Stimulated activated effector memory CD8-positive, alpha-beta T cell treated with anti-CD3 and anti-CD28 coated beads, Interleukin-12 subunit alpha, Interleukin-12 subunit beta, amount 100 ng/mL, for 72 hours (primary cell): ENCODE measurements at regions not wholly inside any gene's neighbourhood (a gene's known extent, or its start where the extent isn't known, plus 50 kb on each side); places are given as distances from the start of the nearest gene placed in this dataset.
"Not testable (repeated sequence)": the region's sequence is repeated elsewhere in the genome, so short reads cannot be mapped to it uniquely, and the experiment has no call there.

Experiments used
- ATAC-seq: fragments of 150-1000 bp; cut with Tn5 transposase; 2 replicates; pipeline ENCODE4 v1.10.0; 2021
- DNase-seq, 2 donors: peaks; one replicate each; pipeline ENCODE4 v3.0.0; 2021 to 2022; ENCODE audit warnings: low spot score in 2 of 2
- H3K27ac Mint-ChIP-seq: one replicate; pipeline ENCODE4 v1.8.0; 2022; ENCODE audit warnings: mild to moderate bottlenecking, mixed read lengths
- H3K36me3 Mint-ChIP-seq: one replicate; pipeline ENCODE4 v1.8.0; 2022; ENCODE audit warnings: mild to moderate bottlenecking, mixed read lengths
- H3K4me1 Mint-ChIP-seq: one replicate; pipeline ENCODE4 v1.8.0; 2022; ENCODE audit warnings: mixed read lengths
- H3K4me3 Mint-ChIP-seq: one replicate; pipeline ENCODE4 v1.8.0; 2022; ENCODE audit warnings: mild to moderate bottlenecking, mixed read lengths
- H3K9me3 Mint-ChIP-seq: one replicate; pipeline ENCODE4 v1.8.0; 2022; ENCODE audit warnings: mixed read lengths

- ATAC-seq, result no peak
- Mint-ChIP-seq H3K36me3 (no peaks in the 10 kb centered on the region), H3K4me3 (no peak overlapping the region), H3K9me3 (peaks cover 3% of the 10 kb centered on the region), H3K4me1 (no peaks in the 10 kb centered on the region), H3K27ac (no peak overlapping the region)
- DNase-seq, result no peak
These were observed 319.3 kb upstream of the PPARGC1A start for GRCh38 chr4:24209131-24209530.

GRCh38 chr4:24208691-24209090, 318.8 kb upstream of the PPARGC1A start:
- ATAC-seq (no peak), DNase-seq (no peak)
- Mint-ChIP-seq H3K4me3 (no peak overlapping the region), H3K4me1 (no peaks in the 10 kb centered on the region), H3K9me3 (peaks cover 3% of the 10 kb centered on the region), H3K36me3 (no peaks in the 10 kb centered on the region), H3K27ac (no peak overlapping the region)

GRCh38 chr4:24204708-24205107, 314.9 kb upstream of the PPARGC1A start:
- not testable (repeated sequence) for ATAC-seq, H3K36me3 Mint-ChIP-seq

GRCh38 chr4:24203926-24204325, 314.1 kb upstream of the PPARGC1A start:
- H3K9me3 Mint-ChIP-seq, result peaks cover 4% of the 10 kb centered on the region
- no peak for DNase-seq
- ATAC-seq, result no peak
- no peak overlapping the region for H3K4me3 Mint-ChIP-seq
- H3K4me1 Mint-ChIP-seq, result no peaks in the 10 kb centered on the region
- H3K27ac Mint-ChIP-seq, result no peak overlapping the region
- H3K36me3 Mint-ChIP-seq, result no peaks in the 10 kb centered on the region

More at GRCh38 chr4:24204708-24205107, 314.9 kb upstream of the PPARGC1A start:
- H3K27ac Mint-ChIP-seq, DNase-seq, H3K9me3 Mint-ChIP-seq, H3K4me1 Mint-ChIP-seq, H3K4me3 Mint-ChIP-seq: not testable (repeated sequence)

- no peaks in the 10 kb centered on the region for H3K36me3 Mint-ChIP-seq
- H3K4me1 Mint-ChIP-seq, result no peaks in the 10 kb centered on the region
- H3K4me3 Mint-ChIP-seq, result no peak overlapping the region
- H3K9me3 Mint-ChIP-seq, result peaks cover 4% of the 10 kb centered on the region
- no peak overlapping the region for H3K27ac Mint-ChIP-seq
- DNase-seq (no peak), ATAC-seq (no peak)
These were observed 312.7 kb upstream of the PPARGC1A start for GRCh38 chr4:24202579-24202978.

GRCh38 chr4:24197955-24198354, 308.1 kb upstream of the PPARGC1A start:
- ATAC-seq (no peak), DNase-seq (no peak)
- H3K27ac Mint-ChIP-seq, result no peak overlapping the region
- H3K4me1 Mint-ChIP-seq, result no peaks in the 10 kb centered on the region
- peaks cover 7% of the 10 kb centered on the region for H3K9me3 Mint-ChIP-seq
- H3K4me3 Mint-ChIP-seq, result no peak overlapping the region
- H3K36me3 Mint-ChIP-seq, result no peaks in the 10 kb centered on the region

- Mint-ChIP-seq H3K4me1 (no peaks in the 10 kb centered on the region), H3K27ac (no peak overlapping the region), H3K9me3 (peaks cover 7% of the 10 kb centered on the region), H3K36me3 (no peaks in the 10 kb centered on the region), H3K4me3 (no peak overlapping the region)
- no peak for ATAC-seq
- no peak for DNase-seq
These were observed 306.9 kb upstream of the PPARGC1A start for GRCh38 chr4:24196785-24197184.

- Mint-ChIP-seq H3K4me3 (no peak overlapping the region), H3K27ac (no peak overlapping the region), H3K9me3 (peaks cover 7% of the 10 kb centered on the region), H3K36me3 (no peaks in the 10 kb centered on the region), H3K4me1 (no peaks in the 10 kb centered on the region)
- no peak for DNase-seq
- no peak for ATAC-seq
These were observed 306.3 kb upstream of the PPARGC1A start for GRCh38 chr4:24195991-24196736.

GRCh38 chr4:24192018-24192641, 302.3 kb upstream of the PPARGC1A start:
- Mint-ChIP-seq H3K27ac (no peak overlapping the region), H3K4me3 (no peak overlapping the region), H3K9me3 (peaks cover 4% of the 10 kb centered on the region), H3K4me1 (no peaks in the 10 kb centered on the region), H3K36me3 (no peaks in the 10 kb centered on the region)
- no peak for ATAC-seq
- no peak for DNase-seq

- no peak for ATAC-seq
These were observed 301.2 kb upstream of the PPARGC1A start for GRCh38 chr4:24190761-24191695.

GRCh38 chr4:24188459-24188858, 298.6 kb upstream of the PPARGC1A start:
- no peak for ATAC-seq
- Mint-ChIP-seq H3K9me3 (peaks cover 4% of the 10 kb centered on the region), H3K4me3 (no peak overlapping the region), H3K36me3 (no peaks in the 10 kb centered on the region), H3K4me1 (no peaks in the 10 kb centered on the region), H3K27ac (no peak overlapping the region)
- DNase-seq, result no peak

More at GRCh38 chr4:24190761-24191695, 301.2 kb upstream of the PPARGC1A start:
- Mint-ChIP-seq H3K27ac (no peak overlapping the region), H3K4me3 (no peak overlapping the region), H3K36me3 (no peaks in the 10 kb centered on the region), H3K4me1 (no peaks in the 10 kb centered on the region), H3K9me3 (peaks cover 4% of the 10 kb centered on the region)
- DNase-seq, result no peak

GRCh38 chr4:24186466-24186865, 296.6 kb upstream of the PPARGC1A start:
- H3K9me3 Mint-ChIP-seq, result no peaks in the 10 kb centered on the region
- no peaks in the 10 kb centered on the region for H3K36me3 Mint-ChIP-seq
- no peak for DNase-seq
- H3K4me1 Mint-ChIP-seq, result no peaks in the 10 kb centered on the region
- H3K4me3 Mint-ChIP-seq, result no peak overlapping the region
- ATAC-seq, result no peak
- H3K27ac Mint-ChIP-seq, result no peak overlapping the region

- ATAC-seq (no peak), DNase-seq (no peak)
- Mint-ChIP-seq H3K4me1 (no peaks in the 10 kb centered on the region), H3K27ac (no peak overlapping the region), H3K9me3 (no peaks in the 10 kb centered on the region), H3K36me3 (no peaks in the 10 kb centered on the region), H3K4me3 (no peak overlapping the region)
These were observed 291.2 kb upstream of the PPARGC1A start for GRCh38 chr4:24181005-24181404.

GRCh38 chr4:24180586-24180985, 290.7 kb upstream of the PPARGC1A start:
- no peak overlapping the region for H3K27ac Mint-ChIP-seq
- no peaks in the 10 kb centered on the region for H3K36me3 Mint-ChIP-seq
- H3K4me1 Mint-ChIP-seq, result no peaks in the 10 kb centered on the region
- H3K9me3 Mint-ChIP-seq, result no peaks in the 10 kb centered on the region
- H3K4me3 Mint-ChIP-seq, result no peak overlapping the region
- no peak for DNase-seq
- no peak for ATAC-seq

GRCh38 chr4:24179201-24179840, 289.5 kb upstream of the PPARGC1A start:
- Mint-ChIP-seq H3K4me3 (no peak overlapping the region), H3K27ac (no peak overlapping the region), H3K36me3 (no peaks in the 10 kb centered on the region), H3K9me3 (no peaks in the 10 kb centered on the region), H3K4me1 (no peaks in the 10 kb centered on the region)
- ATAC-seq, result no peak
- no peak for DNase-seq
